Renal cortical epithelial cell (primary cell): ENCODE measurements at regions not wholly inside any gene's neighbourhood (a gene's known extent, or its start where the extent isn't known, plus 50 kb on each side); places are given as distances from the start of the nearest gene placed in this dataset.
"Not testable (repeated sequence)": the region's sequence is repeated elsewhere in the genome, so short reads cannot be mapped to it uniquely, and the experiment has no call there.

Experiments used
- DNase-seq: peaks from one replicate; pipeline ENCODE4 v3.0.0-alpha.2; 2011; ENCODE audit warnings: low read depth

DNA sequence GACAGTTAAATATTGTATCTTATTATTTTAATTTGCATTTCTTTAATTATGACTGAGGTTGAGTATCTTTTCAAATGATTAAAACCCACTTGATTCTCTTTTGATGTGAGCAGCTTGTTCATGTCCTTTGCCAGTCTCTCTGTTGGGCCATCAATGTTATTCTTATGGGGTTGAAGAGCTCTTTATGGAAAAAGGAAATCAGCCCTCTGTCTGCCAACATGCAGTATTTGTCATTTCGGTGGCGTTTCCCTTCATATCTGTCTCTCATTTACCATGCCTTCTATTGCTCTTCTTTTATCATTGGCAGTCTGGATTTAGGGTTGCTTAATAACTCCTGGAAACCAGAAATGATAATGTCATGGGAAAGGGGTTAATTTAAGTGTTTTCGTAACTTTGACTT lies 340.7 kb upstream of the DNAJC19 start:
- DNase-seq, result no peak

DNA sequence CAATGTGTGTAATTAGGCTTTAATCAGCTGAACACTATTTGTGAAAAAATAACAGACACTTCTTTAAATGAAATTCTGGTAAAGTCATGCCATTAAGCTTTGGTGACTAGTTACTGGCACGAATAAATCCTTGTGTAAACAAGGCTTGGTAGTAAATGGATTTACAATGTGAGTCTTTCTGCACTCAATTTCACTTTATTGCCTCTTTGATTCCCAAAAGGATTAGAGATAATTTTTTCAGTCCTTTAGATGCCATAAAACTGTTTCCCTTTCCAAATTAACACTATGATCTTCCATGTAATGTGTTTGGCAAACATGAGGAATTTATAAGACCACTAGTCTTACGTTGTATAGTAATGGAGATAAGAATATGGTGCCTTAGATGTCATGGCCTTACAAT lies 339.5 kb upstream of the DNAJC19 start:
- peak; percentile 17 for DNase-seq

DNA sequence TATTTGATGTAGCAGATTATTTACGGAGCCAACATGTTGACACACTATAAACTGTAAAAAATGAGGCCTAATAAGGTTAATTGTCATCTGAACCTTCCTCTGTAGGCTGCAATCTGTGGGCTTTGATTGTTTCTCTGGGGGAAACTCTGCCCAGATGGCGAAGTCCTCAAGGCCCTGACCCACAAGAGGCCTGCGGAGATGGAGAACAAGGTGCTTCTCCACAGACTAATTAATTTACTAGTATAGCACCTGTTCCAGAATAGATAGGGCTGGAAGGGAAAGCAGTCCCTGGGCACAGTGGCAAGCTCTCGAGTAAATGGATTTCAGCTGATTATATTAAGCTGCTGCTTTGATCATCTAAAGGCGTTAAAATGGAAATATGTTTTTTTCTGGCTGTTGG lies 338.8 kb upstream of the DNAJC19 start:
- no peak for DNase-seq

- DNase-seq, result no peak
Measured at GRCh38 chr3:181327349-181327748, 337.8 kb upstream of the DNAJC19 start.

GRCh38 chr3:181326637-181327223 lies 337.2 kb upstream of the DNAJC19 start:
- peak; percentile 36 for DNase-seq

GRCh38 chr3:181324516-181324915 lies 335.0 kb upstream of the DNAJC19 start:
- DNase-seq, result not testable (repeated sequence)

DNA sequence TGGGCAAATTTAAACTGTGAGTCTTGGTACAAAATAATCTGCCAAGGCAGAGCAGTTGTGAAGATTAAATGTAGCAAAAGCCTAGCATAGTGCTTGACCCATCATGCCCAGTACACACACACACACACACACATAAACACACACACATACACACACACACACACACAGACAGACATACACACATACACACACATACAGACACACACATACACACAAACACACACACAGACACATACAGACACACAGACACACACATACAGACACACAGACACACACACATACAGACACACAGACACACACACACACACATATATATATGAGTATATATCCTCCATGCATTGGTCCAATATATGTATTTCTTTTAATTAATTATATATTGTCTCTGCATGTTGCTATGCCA lies 328.8 kb upstream of the DNAJC19 start:
- DNase-seq, result no peak

GRCh38 chr3:181317508-181317907 lies 328.0 kb upstream of the DNAJC19 start:
- DNase-seq, result no peak

DNA sequence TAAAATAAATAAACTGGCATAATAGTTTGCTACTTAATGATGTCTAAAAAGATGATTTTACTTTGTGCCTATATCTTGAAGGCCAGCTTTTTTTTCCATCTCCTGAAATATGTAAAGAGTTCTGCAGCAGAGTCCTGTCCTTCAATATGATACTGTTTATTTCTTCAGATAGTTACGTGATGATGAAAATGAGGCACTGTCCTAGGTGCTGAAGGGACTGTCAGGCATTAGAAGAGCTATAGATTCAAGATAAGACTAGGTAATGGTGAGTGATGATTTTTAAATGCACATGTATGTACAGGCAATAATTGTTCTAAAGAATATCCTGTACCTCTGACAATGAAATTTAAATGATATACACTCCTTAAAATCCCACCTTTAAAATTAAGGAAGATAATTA lies 326.9 kb upstream of the DNAJC19 start:
- peak; percentile 35 for DNase-seq

GRCh38 chr3:181313335-181313734 lies 323.8 kb upstream of the DNAJC19 start:
- no peak for DNase-seq

DNA sequence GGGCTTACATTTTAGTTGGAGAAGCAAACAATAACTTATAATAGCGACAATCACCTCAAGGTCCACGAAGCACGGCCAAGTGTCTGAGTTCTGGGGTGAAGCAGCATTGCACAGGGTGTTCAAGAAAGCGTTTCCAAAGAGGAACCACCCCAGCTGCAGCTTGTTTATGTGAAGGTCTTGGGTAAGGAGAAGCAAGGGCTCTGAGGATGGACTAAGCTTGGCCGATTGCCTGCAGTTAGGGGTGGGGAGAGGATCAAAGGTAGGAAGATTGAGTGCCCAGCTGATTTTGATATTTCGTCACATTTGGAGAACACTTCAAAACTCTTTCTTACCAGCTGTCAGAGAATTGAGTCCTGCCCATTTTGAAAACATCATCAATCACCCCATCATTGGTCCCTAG lies 321.6 kb upstream of the DNAJC19 start:
- DNase-seq, result no peak

GRCh38 chr3:181302960-181303359 lies 313.4 kb upstream of the DNAJC19 start:
- DNase-seq, result no peak

DNA sequence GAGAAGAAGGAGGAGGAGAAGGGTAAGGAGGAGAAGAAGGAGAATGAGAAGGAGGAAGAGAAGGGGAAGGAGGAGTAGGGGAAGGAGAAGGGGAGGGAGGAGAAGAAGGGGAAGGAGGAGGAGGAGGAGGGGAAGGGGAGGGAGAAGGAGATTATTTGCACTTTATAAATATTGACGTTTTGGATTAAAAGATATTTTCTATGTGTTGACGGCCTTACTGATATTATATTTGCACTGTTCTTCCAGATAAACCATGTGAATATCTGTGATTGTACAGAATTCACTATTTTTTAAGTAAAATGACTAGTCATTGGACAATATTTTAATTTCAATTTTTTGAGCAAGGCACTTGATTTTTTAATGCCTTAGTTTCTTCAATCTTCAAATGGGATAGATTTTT lies 310.5 kb upstream of the DNAJC19 start:
- no peak for DNase-seq

DNA sequence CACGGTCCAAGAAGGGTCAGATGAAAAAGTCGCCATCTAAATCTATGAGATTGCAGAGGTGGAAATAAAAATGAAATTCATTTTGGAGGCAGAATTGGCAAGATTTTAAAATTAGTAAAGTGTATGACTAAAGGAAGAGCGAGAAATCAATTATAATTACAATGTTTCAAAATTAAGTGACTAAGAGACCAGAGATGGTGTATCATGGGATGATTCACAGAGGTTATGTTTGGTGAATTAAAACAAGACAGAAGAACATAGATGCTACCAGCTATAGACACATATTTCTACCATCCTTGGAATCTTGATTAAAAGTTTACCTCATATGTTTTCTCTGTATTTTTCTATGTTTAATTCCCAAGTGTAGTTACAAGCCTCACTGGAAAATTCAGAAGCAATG lies 308.9 kb upstream of the DNAJC19 start:
- no peak for DNase-seq

DNA sequence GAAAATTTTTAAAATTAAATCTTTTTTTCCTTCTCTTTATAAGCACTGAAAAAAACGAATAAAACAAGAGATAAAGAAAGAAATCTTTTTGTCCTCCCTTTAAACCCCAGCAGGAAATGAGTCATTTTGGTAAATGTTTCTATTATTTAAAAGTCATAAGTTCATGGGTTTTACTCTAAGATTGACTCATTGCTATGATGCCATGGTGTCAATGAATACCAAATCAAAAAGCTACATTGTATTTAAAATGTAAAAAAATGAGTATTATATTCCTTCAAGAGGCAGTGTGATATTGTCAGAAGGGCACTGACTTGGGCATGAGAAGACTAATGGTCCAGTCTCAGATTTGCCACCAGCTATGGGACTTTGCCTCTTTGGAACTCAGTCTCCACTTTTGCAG lies 303.4 kb upstream of the DNAJC19 start:
- peak; percentile 76 for DNase-seq

DNA sequence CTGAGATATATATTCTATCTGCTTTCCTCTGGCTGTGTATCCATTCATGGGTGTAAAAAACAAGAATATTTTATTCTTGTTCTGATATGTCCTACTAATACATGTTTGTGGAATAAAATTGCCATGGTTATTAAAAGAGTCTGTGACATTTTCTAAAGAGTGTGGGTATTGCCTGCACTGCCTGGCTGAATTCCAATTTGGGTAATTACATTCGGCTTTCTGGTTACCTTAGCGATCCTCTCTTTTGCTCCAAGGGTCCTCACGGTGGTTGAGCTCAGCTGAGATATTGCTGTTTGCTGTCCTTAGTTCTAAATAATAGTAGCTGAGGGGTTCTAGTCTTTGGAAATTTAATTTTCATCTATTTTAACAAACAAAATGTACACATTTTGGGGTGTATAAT lies 301.4 kb upstream of the DNAJC19 start:
- DNase-seq, result no peak

GRCh38 chr3:181289306-181289705 lies 299.8 kb upstream of the DNAJC19 start:
- no peak for DNase-seq

- DNase-seq, result no peak
Measured at GRCh38 chr3:181288145-181288544, 298.6 kb upstream of the DNAJC19 start.

DNA sequence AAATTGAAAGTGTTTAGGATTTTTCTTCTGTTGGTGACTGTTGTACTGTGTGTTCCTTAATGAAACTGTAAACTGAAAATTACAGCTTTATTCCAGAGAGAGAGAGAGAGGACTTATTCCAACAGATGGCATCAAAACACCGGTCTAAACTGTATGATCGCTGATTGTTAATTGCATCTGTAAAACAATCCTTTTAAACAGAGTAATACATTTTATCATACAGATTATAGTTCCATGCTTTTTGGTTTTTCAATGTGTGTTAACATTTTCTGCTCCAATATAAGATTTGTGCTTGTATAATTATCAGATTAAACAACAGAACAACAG lies 289.7 kb upstream of the DNAJC19 start:
- no peak for DNase-seq

DNA sequence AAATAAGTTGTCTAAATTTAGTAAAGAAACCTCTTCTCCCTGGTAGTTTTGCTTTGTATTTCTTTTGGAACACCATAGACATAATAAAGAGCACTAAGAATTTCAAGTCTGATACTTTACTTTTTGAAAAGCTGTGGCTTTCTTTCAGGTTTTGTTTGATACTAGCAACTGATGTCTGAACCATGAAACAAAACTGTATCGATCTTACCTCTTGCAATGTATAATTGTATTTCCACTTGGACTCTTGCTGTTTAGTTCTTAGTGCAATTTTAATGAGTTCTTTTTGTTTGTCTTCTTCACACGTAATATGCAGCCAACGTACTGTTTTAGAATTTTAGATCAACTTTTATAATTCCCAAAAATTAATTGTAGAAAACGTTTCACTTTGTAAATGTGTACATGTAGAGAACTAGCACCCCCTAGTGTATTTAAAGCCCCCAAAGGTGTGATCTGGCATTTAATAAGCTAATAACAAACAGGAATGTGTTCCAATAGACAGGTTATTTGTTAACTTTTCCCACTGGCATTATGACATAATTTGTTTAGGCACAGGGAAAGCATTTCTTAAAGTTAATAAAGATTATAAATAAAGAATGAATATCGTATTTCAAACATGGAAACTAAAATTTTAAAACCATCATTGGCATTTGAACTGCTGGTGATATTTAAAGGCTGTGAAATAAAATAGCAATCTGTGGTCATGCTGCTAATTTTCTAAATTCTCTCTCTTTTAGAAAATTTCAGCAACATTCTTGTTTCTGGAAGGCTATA lies 289.1 kb upstream of the DNAJC19 start:
- peak; percentile 32 for DNase-seq

- no peak for DNase-seq
Measured at GRCh38 chr3:181276358-181276896, 286.9 kb upstream of the DNAJC19 start.

GRCh38 chr3:181274025-181274424 lies 284.5 kb upstream of the DNAJC19 start:
- DNase-seq, result no peak

GRCh38 chr3:181267312-181267711 lies 277.8 kb upstream of the DNAJC19 start:
- DNase-seq, result no peak
